ENCODE measurements at regions not wholly inside any gene's neighbourhood (a gene's known extent, or its start where the extent isn't known, plus 50 kb on each side); places are given as distances from the start of the nearest gene placed in this dataset.

GRCh38 chr10:131820626-131821025 lies 80.2 kb upstream of the PPP2R2D start:
- TF ChIP-seq, protein P1, sequence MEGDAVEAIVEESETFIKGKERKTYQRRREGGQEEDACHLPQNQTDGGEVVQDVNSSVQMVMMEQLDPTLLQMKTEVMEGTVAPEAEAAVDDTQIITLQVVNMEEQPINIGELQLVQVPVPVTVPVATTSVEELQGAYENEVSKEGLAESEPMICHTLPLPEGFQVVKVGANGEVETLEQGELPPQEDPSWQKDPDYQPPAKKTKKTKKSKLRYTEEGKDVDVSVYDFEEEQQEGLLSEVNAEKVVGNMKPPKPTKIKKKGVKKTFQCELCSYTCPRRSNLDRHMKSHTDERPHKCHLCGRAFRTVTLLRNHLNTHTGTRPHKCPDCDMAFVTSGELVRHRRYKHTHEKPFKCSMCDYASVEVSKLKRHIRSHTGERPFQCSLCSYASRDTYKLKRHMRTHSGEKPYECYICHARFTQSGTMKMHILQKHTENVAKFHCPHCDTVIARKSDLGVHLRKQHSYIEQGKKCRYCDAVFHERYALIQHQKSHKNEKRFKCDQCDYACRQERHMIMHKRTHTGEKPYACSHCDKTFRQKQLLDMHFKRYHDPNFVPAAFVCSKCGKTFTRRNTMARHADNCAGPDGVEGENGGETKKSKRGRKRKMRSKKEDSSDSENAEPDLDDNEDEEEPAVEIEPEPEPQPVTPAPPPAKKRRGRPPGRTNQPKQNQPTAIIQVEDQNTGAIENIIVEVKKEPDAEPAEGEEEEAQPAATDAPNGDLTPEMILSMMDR (IDR thresholded peaks at IDR 0.05): no peak

GRCh38 chr10:131821378-131822012 lies 79.3 kb upstream of the PPP2R2D start:
- TF ChIP-seq, protein P1 (IDR thresholded peaks at IDR 0.05): no peak

- TF ChIP-seq, protein P1 (IDR thresholded peaks at IDR 0.05): no peak
Observed at GRCh38 chr10:131822013-131822691, 78.7 kb upstream of the PPP2R2D start.

DNA sequence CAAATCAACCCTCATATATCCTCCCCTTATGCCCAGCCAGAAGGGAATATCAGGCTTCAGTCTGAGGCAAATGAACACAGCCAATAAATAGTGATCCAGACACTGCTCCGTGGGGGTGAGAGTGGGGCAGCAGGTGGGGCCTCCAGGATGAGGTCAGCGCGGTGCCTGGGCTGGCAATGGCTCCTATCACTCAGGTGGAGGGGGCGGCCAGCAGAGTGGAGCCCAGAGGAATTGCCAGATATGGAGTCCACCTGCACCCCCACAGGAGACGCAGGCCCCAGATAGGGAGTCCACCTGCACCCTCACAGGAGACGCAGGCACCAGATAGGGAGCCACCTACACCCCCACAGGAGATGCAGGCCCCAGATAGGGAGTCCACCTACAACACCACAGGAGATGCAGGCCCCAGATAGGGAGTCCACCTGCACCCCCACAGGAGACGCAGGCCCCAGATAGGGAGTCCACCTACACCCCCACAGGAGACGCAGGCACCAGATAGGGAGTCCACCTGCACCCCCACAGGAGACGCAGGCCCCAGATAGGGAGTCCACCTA lies 78.0 kb upstream of the PPP2R2D start:
- TF ChIP-seq, protein P1 (IDR thresholded peaks at IDR 0.05): no peak

- TF ChIP-seq, protein P1 (IDR thresholded peaks at IDR 0.05): no peak
Observed at GRCh38 chr10:131824371-131825149, 76.2 kb upstream of the PPP2R2D start.

DNA sequence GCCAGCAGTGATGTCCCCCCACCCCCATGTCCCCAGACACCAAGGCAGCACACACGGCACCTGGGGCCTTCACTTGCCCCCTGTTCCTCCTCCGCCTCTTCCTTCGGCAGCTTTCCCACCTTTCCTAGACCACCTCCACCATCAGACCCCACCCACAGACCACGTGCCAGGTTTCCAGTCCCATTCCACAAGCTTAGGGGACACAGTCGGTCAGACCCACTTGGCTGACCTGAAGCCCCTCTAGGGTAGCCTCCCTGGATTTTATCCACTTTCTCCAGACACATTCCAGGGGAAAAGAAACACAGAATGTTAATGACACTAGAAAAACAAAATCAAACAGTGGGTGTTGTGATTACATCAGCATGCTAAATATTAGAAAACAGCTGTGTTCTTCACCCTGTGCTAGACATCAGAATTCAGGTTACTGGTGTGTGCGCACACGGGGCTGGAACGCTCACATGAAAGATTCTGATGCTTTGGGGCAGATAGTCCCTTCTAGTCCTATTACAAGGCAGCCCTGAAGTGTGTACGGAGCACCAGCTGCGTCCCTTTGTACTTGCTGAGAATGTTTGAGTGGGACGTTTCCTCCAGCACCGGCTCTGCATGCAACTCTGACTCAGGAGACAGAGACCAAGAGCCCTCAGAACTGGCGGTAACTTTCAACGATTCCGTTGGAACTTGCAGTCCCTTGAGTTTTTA lies 75.5 kb upstream of the PPP2R2D start:
- TF ChIP-seq, protein P1 (IDR thresholded peaks at IDR 0.05): no peak

Data from LNCAP (cell line).